ENCODE measurements at regions not wholly inside any gene's neighbourhood (a gene's known extent, or its start where the extent isn't known, plus 50 kb on each side); places are given as distances from the start of the nearest gene placed in this dataset.

DNA sequence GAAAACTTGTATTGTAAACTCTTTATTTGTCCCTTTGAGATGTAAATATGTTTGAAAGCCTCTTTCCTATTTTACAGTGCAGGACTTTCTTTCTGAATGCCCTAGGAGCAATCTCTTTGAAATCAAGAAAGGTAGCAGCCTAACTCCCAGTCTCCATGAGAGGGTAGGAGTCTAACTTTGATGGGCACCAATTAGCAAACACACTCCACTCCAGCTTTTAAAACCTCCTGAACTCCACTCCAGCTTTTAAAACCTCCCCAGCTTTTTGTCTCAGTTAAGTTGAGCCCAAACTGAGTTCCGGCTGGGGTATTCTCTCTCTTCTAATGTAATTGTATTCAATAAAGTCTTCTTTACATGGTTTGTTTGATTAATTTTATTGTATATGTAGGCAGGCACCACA, 493.7 kb upstream of the CDH7 start:
- TF ChIP-seq, protein P1, sequence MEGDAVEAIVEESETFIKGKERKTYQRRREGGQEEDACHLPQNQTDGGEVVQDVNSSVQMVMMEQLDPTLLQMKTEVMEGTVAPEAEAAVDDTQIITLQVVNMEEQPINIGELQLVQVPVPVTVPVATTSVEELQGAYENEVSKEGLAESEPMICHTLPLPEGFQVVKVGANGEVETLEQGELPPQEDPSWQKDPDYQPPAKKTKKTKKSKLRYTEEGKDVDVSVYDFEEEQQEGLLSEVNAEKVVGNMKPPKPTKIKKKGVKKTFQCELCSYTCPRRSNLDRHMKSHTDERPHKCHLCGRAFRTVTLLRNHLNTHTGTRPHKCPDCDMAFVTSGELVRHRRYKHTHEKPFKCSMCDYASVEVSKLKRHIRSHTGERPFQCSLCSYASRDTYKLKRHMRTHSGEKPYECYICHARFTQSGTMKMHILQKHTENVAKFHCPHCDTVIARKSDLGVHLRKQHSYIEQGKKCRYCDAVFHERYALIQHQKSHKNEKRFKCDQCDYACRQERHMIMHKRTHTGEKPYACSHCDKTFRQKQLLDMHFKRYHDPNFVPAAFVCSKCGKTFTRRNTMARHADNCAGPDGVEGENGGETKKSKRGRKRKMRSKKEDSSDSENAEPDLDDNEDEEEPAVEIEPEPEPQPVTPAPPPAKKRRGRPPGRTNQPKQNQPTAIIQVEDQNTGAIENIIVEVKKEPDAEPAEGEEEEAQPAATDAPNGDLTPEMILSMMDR (IDR thresholded peaks at IDR 0.05) = no peak
- Histone ChIP-seq H3K79me2 (no peaks in the 10 kb centered on the region), H3K27ac (no peak overlapping the region)

DNA sequence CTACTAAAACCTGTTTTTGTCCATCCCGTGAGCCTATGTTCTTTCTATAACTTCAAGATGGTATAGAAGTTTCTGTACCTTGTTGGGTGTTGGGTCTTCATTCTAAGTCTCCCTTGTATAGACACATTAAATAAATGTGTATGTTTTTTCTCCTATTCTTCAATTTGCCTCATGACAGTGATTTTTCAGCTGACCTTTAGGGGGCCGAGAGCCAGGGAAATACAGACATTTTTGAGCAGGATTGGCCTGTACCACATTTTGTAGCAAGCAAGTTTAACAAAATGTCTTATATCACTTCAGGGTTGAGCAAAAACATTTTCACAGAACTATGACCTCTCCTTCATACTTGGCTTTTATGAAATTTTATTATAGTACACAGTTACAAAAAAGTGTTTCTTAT, 495.4 kb upstream of the CDH7 start:
- Histone ChIP-seq H3K9ac (no peak overlapping the region), H3K27ac (no peak overlapping the region), H2AFZ (no peak overlapping the region), H3K9me3 (ENCODE audit: control insufficient read depth, low read length) (no peaks in the 10 kb centered on the region), H3K4me2 (ENCODE audit: low read length) (no peak overlapping the region), H3K4me3 (ENCODE audit: low read depth, low read length) (no peak overlapping the region), H3K27me3 (ENCODE audit: control insufficient read depth, insufficient read depth, low read length) (no peaks in the 10 kb centered on the region), H3K4me1 (no peaks in the 10 kb centered on the region), H3K79me2 (no peaks in the 10 kb centered on the region), H3K36me3 (ENCODE audit: control insufficient read depth, insufficient read depth, low read length) (no peaks in the 10 kb centered on the region)
- TF ChIP-seq, protein P1 (IDR thresholded peaks at IDR 0.05) = no peak

More for the DNA sequence above, 493.7 kb upstream of the CDH7 start:
- Histone ChIP-seq H3K9me3 (ENCODE audit: control insufficient read depth, low read length) (no peaks in the 10 kb centered on the region), H2AFZ (no peak overlapping the region), H3K4me2 (ENCODE audit: low read length) (no peak overlapping the region), H3K27me3 (ENCODE audit: control insufficient read depth, insufficient read depth, low read length) (no peaks in the 10 kb centered on the region), H3K4me3 (ENCODE audit: low read depth, low read length) (no peak overlapping the region), H3K36me3 (ENCODE audit: control insufficient read depth, insufficient read depth, low read length) (no peaks in the 10 kb centered on the region), H3K9ac (no peak overlapping the region), H3K4me1 (no peaks in the 10 kb centered on the region)

DNA sequence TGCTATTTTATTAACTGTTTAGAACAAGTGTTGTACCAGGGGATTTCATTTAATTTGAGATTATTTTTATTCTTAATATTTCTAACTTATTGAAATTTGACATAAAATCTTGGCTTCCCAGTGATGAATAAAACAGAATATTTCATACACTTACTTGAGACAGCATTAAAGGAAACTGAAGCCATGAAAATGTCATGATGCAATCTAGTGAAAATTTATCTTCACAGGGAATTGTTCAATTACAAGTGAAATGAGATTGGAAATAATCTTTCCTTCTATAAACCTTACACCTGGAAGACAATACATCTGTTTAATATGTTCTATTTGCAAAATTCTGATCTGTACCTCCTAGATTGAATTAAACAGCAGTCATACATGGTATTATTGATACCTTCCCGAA, 511.0 kb upstream of the CDH7 start:
- no peak overlapping the region for H3K9ac ChIP-seq
- no peaks in the 10 kb centered on the region for H3K9me3 ChIP-seq (ENCODE audit: control insufficient read depth, low read length)
- H3K4me1 ChIP-seq = no peaks in the 10 kb centered on the region
- TF ChIP-seq, protein P1 (IDR thresholded peaks at IDR 0.05) = no peak
- no peak overlapping the region for H3K27ac ChIP-seq
- no peak overlapping the region for H3K4me3 ChIP-seq (ENCODE audit: low read depth, low read length)
- H3K79me2 ChIP-seq = no peaks in the 10 kb centered on the region
- H2AFZ ChIP-seq = no peak overlapping the region
- no peaks in the 10 kb centered on the region for H3K27me3 ChIP-seq (ENCODE audit: control insufficient read depth, insufficient read depth, low read length)
- H3K4me2 ChIP-seq (ENCODE audit: low read length) = no peak overlapping the region
- no peaks in the 10 kb centered on the region for H3K36me3 ChIP-seq (ENCODE audit: control insufficient read depth, insufficient read depth, low read length)

DNA sequence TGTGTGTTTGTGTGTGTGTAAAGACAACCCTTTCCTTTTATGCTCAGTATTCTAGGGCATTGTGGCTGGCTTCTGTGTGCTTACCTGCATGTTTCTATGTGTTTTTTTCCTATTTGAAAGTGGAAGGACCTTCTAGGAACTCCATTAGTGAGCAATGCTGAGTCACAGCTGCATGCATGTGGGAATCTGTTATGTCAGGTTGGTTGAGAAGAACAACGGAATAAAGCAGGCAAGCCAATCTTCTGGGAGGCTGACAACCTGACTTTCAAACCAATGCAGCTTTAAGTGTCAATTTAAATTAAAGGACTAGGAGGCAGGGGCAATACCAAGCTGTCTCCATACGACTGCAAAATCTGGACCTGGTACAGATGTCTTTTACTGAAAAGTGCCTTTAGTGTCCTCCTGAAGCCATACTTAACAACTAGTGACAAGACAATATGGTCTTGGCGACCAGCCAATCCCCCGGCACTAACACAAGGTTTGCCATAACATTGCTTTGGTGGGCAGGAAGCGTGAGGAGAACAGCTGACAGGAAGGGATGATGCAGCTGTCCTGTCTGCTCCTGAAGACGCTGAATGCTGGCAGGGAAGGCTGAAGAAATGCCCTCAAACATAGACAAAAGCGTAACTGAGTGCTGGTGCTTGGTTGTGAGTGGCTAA, 514.7 kb upstream of the CDH7 start:
- H2AFZ ChIP-seq = no peak overlapping the region
- H3K27me3 ChIP-seq (ENCODE audit: control insufficient read depth, insufficient read depth, low read length) = no peaks in the 10 kb centered on the region
- no peaks in the 10 kb centered on the region for H3K9me3 ChIP-seq (ENCODE audit: control insufficient read depth, low read length)
- H3K4me3 ChIP-seq (ENCODE audit: low read depth, low read length) = no peak overlapping the region
- no peak overlapping the region for H3K9ac ChIP-seq
- no peak overlapping the region for H3K4me2 ChIP-seq (ENCODE audit: low read length)
- no peak overlapping the region for H3K27ac ChIP-seq
- no peaks in the 10 kb centered on the region for H3K36me3 ChIP-seq (ENCODE audit: control insufficient read depth, insufficient read depth, low read length)
- no peaks in the 10 kb centered on the region for H3K79me2 ChIP-seq
- no peaks in the 10 kb centered on the region for H3K4me1 ChIP-seq
- TF ChIP-seq, protein P1 (IDR thresholded peaks at IDR 0.05) = no peak

GRCh38 chr18:65230311-65230710, 520.5 kb upstream of the CDH7 start:
- no peaks in the 10 kb centered on the region for H3K79me2 ChIP-seq
- TF ChIP-seq, protein P1 (IDR thresholded peaks at IDR 0.05) = no peak
- H3K9ac ChIP-seq = no peak overlapping the region
- H3K27ac ChIP-seq = no peak overlapping the region
- H3K4me2 ChIP-seq (ENCODE audit: low read length) = no peak overlapping the region
- no peaks in the 10 kb centered on the region for H3K4me1 ChIP-seq
- no peaks in the 10 kb centered on the region for H3K36me3 ChIP-seq (ENCODE audit: control insufficient read depth, insufficient read depth, low read length)
- H3K9me3 ChIP-seq (ENCODE audit: control insufficient read depth, low read length) = no peaks in the 10 kb centered on the region
- H3K4me3 ChIP-seq (ENCODE audit: low read depth, low read length) = no peak overlapping the region
- H2AFZ ChIP-seq = no peak overlapping the region
- H3K27me3 ChIP-seq (ENCODE audit: control insufficient read depth, insufficient read depth, low read length) = no peaks in the 10 kb centered on the region
